SH-SY5Y (cell line): ENCODE measurements at regions not wholly inside any gene's neighbourhood (a gene's known extent, or its start where the extent isn't known, plus 50 kb on each side); places are given as distances from the start of the nearest gene placed in this dataset.

Source experiments
- GATA2 ChIP-seq: IDR thresholded peaks from 2 replicates; pipeline ENCODE4 v1.6.1; 2011; ENCODE audit warnings: mild to moderate bottlenecking, low read depth, low read length
- GATA3 ChIP-seq: IDR thresholded peaks from 2 replicates; pipeline ENCODE4 v1.6.1; 2011; ENCODE audit warnings: low read depth, mild to moderate bottlenecking, low read length, moderate library complexity

DNA sequence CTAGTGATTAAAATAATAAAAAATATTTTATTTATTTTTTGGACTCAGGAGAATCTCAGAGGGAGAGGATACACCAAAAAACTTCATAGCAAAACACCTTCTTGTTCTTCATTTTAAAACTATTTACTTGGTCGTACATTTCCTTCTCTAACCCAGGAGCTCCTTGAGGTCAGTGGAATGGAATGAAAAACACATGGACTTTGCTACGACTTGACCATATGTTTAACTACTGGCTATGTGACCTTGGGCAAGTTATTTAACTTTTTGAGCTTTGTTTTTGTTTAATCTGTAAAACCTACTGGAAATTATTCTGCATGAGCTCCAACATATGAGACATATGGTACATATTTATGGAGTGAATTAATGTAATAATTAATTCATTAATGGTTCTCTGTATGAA is 1005.5 kb upstream of the CITED2 start:
- TF ChIP-seq GATA3 = no peak
- no peak for TF ChIP-seq GATA2

- TF ChIP-seq GATA3 (no peak), GATA2 (no peak)
These were observed 1001.8 kb upstream of the CITED2 start for GRCh38 chr6:140376209-140376608.

DNA sequence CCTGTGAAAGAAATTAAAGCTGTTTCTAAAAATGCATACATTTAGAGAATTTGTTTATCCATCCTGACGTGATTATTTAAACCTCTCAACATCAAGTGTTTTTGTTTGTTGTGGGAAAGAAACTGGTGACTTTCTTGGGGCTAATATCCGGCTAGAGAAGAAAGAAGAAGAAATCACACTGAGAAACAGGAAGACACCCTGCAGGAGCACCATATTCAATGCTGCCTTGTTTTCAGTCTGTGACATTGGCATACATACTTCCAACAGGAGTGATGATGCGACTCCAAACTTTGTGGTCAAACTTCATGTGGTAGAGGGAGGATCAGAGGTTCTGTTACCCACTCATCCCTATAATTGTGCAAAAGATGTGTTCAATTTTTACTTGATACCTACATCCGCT is 997.6 kb upstream of the CITED2 start:
- TF ChIP-seq GATA3 (no peak), GATA2 (no peak)

GRCh38 chr6:140370976-140371870 is 996.8 kb upstream of the CITED2 start:
- TF ChIP-seq GATA2 (no peak), GATA3 (no peak)

- TF ChIP-seq GATA3 (no peak), GATA2 (no peak)
These were observed 996.0 kb upstream of the CITED2 start for GRCh38 chr6:140370441-140370840.

- TF ChIP-seq GATA2 (no peak), GATA3 (no peak)
These were observed 992.5 kb upstream of the CITED2 start for GRCh38 chr6:140366991-140367390.

- TF ChIP-seq GATA2 (no peak), GATA3 (no peak)
These were observed 990.5 kb upstream of the CITED2 start for GRCh38 chr6:140364916-140365315.

DNA sequence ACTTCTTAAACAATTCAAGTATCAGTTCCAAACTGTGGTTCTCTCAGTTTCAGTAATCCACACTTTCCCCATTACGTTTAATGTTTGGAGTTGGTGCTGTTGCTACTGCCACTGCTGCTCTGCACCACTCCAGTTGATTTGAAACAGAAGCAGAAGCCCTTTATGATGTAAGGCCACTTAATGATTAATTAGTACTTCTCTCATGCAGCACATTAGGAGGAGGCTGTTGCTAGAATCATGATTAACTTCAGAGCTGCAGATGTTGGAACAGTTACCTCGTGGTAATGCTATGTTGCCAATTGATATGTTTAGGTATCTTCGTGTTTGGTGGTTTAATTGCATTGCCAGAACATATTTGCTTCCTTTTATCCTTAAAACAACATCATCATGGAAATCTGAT is 986.2 kb upstream of the CITED2 start:
- TF ChIP-seq GATA2 (no peak), GATA3 (no peak)

- TF ChIP-seq GATA2 = no peak
- no peak for TF ChIP-seq GATA3
These were observed 981.0 kb upstream of the CITED2 start for GRCh38 chr6:140355476-140355875.

DNA sequence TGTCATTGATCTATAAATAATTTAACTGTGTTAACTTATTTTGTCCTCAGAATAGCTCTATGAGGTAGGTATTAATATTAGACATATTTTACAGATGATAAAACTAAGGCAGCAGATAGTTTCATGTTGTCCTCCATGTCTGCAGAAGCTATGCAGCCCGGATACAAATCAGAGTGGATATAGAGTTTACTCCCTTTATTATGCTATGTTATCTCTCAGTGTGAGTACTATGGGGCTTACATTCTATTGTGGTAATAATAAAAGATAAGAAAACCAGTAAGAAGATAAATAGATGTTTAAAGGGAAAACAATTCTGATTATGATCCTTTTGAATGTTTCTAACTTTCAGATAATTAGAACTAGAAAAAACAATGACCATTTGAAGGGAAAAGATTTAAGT is 979.8 kb upstream of the CITED2 start:
- TF ChIP-seq GATA3 = no peak
- TF ChIP-seq GATA2 = no peak

DNA sequence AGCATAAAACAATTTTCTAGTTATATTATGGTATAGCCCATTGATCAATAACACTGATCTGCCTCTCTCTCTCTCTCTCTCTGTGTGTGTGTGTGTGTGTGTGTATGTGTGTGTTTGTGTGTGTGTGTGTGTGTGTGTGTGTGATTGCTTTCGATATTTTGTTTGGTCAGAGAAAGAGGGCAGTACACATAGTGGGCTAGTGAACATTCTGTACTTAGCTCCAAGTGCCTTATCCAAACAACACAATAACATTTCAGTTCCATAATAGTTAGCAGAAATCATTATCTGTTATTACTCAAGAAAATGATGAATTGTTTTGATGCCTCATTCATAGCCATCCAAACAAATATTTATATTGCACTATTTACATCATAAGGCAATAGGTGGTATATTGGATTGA is 979.1 kb upstream of the CITED2 start:
- TF ChIP-seq GATA3 (no peak), GATA2 (no peak)

- TF ChIP-seq GATA3 (no peak), GATA2 (no peak)
These were observed 972.0 kb upstream of the CITED2 start for GRCh38 chr6:140346428-140346827.

DNA sequence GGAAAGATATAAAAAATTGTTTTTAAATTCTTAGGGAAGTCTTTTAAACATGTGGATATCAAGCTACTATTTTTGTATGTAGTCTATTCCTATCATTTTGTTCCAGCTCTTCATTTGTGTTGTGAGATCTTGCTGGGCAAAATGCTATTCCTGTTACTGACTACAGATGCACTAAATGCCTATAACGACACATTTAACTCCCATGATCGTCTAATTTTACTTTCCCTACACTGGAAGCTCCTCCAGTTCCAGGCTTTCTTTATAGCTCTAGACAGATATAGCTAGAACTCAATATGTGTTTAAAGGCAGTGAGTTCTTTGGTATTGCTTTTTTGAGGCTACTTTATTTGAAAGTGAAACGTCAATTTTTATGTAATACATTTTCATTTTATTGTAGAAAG is 971.5 kb upstream of the CITED2 start:
- TF ChIP-seq GATA3 (no peak), GATA2 (no peak)

- TF ChIP-seq GATA2 (no peak), GATA3 (no peak)
These were observed 969.9 kb upstream of the CITED2 start for GRCh38 chr6:140344142-140344913.

- no peak for TF ChIP-seq GATA2
- no peak for TF ChIP-seq GATA3
These were observed 968.7 kb upstream of the CITED2 start for GRCh38 chr6:140343128-140343527.
